Neural crest cell (in vitro differentiated cells): ENCODE measurements at regions not wholly inside any gene's neighbourhood (a gene's known extent, or its start where the extent isn't known, plus 50 kb on each side); places are given as distances from the start of the nearest gene placed in this dataset.

Experiments used
- DNase-seq: peaks from one replicate; pipeline ENCODE4 v3.0.0; 2021; ENCODE audit warnings: low read depth, mixed read lengths, low spot score
- H3K27ac Mint-ChIP-seq: one replicate; pipeline ENCODE4 v1.8.0; 2021; ENCODE audit warnings: mild to moderate bottlenecking, mixed read lengths; ENCODE audit not compliant: unreplicated experiment
- H3K27me3 Mint-ChIP-seq: 2 replicates; pipeline ENCODE4 v1.8.0; 2021; ENCODE audit warnings: low read depth, mild to moderate bottlenecking, mixed read lengths
- H3K36me3 Mint-ChIP-seq: 2 replicates; pipeline ENCODE4 v1.8.0; 2021; ENCODE audit warnings: low read depth, mild to moderate bottlenecking, mixed read lengths
- H3K4me1 Mint-ChIP-seq: 2 replicates; pipeline ENCODE4 v1.8.0; 2021; ENCODE audit warnings: mixed read lengths
- H3K4me3 Mint-ChIP-seq: one replicate; pipeline ENCODE4 v1.8.0; 2021; ENCODE audit warnings: mild to moderate bottlenecking, mixed read lengths
- H3K9me3 Mint-ChIP-seq: 2 replicates; pipeline ENCODE4 v1.8.0; 2021; ENCODE audit warnings: mixed read lengths
- TF ChIP-seq, protein P1 (sequence below): fragments of 200-600 bp; sonication (generic); conservative IDR thresholded peaks from 2 replicates; pipeline ENCODE4 v1.5.0; 2021; ENCODE audit warnings: antibody characterized with exemption, mild to moderate bottlenecking

- H3K4me1 Mint-ChIP-seq, result peaks cover 11% of the 10 kb centered on the region
- H3K4me3 Mint-ChIP-seq, result no peak overlapping the region
- TF ChIP-seq, protein P1, sequence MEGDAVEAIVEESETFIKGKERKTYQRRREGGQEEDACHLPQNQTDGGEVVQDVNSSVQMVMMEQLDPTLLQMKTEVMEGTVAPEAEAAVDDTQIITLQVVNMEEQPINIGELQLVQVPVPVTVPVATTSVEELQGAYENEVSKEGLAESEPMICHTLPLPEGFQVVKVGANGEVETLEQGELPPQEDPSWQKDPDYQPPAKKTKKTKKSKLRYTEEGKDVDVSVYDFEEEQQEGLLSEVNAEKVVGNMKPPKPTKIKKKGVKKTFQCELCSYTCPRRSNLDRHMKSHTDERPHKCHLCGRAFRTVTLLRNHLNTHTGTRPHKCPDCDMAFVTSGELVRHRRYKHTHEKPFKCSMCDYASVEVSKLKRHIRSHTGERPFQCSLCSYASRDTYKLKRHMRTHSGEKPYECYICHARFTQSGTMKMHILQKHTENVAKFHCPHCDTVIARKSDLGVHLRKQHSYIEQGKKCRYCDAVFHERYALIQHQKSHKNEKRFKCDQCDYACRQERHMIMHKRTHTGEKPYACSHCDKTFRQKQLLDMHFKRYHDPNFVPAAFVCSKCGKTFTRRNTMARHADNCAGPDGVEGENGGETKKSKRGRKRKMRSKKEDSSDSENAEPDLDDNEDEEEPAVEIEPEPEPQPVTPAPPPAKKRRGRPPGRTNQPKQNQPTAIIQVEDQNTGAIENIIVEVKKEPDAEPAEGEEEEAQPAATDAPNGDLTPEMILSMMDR, result no peak
- peaks cover 14% of the 10 kb centered on the region for H3K27me3 Mint-ChIP-seq
- no peak for DNase-seq
- no peaks in the 10 kb centered on the region for H3K36me3 Mint-ChIP-seq
- H3K27ac Mint-ChIP-seq, result no peak overlapping the region
- H3K9me3 Mint-ChIP-seq, result no peaks in the 10 kb centered on the region
These were observed 368.7 kb upstream of the PROK2 start for GRCh38 chr3:72153477-72154314.

- Mint-ChIP-seq H3K4me3 (no peak overlapping the region), H3K36me3 (no peaks in the 10 kb centered on the region), H3K27me3 (peaks cover 14% of the 10 kb centered on the region), H3K4me1 (peaks cover 11% of the 10 kb centered on the region), H3K27ac (no peak overlapping the region), H3K9me3 (no peaks in the 10 kb centered on the region)
- no peak for DNase-seq
- TF ChIP-seq, protein P1, result no peak
These were observed 367.9 kb upstream of the PROK2 start for GRCh38 chr3:72152551-72153476.

- TF ChIP-seq, protein P1, result no peak
- Mint-ChIP-seq H3K27me3 (peaks cover 12% of the 10 kb centered on the region), H3K4me1 (peaks cover 11% of the 10 kb centered on the region), H3K27ac (no peak overlapping the region), H3K9me3 (no peaks in the 10 kb centered on the region), H3K4me3 (no peak overlapping the region), H3K36me3 (no peaks in the 10 kb centered on the region)
- no peak for DNase-seq
These were observed 366.7 kb upstream of the PROK2 start for GRCh38 chr3:72151465-72152238.

GRCh38 chr3:72150634-72151412 is 365.9 kb upstream of the PROK2 start:
- Mint-ChIP-seq H3K27me3 (peaks cover 8% of the 10 kb centered on the region), H3K27ac (peak overlapping the region; percentile 10), H3K4me1 (peaks cover 10% of the 10 kb centered on the region), H3K4me3 (no peak overlapping the region), H3K36me3 (no peaks in the 10 kb centered on the region), H3K9me3 (no peaks in the 10 kb centered on the region)
- no peak for DNase-seq
- TF ChIP-seq, protein P1, result no peak
